ENCODE measurements at regions not wholly inside any gene's neighbourhood (a gene's known extent, or its start where the extent isn't known, plus 50 kb on each side); places are given as distances from the start of the nearest gene placed in this dataset.
"Not testable (repeated sequence)": the region's sequence is repeated elsewhere in the genome, so short reads cannot be mapped to it uniquely, and the experiment has no call there.

- no peak for DNase-seq
Observed at GRCh38 chr2:208939852-208940251, 484.0 kb upstream of the MAP2 start.

GRCh38 chr2:208945719-208946256 lies 478.1 kb upstream of the MAP2 start:
- DNase-seq: no peak

GRCh38 chr2:208948073-208948472 lies 475.8 kb upstream of the MAP2 start:
- DNase-seq: no peak

GRCh38 chr2:208970070-208970469 lies 453.8 kb upstream of the MAP2 start:
- DNase-seq: no peak

- DNase-seq: no peak
Observed at GRCh38 chr2:208977582-208977981, 446.3 kb upstream of the MAP2 start.

- DNase-seq: no peak
Observed at GRCh38 chr2:208978946-208979345, 444.9 kb upstream of the MAP2 start.

GRCh38 chr2:208980321-208980720 lies 443.5 kb upstream of the MAP2 start:
- DNase-seq: no peak

GRCh38 chr2:208982831-208983230 lies 441.0 kb upstream of the MAP2 start:
- no peak for DNase-seq

- DNase-seq: no peak
Observed at GRCh38 chr2:208983486-208983885, 440.4 kb upstream of the MAP2 start.

GRCh38 chr2:208984376-208985090 lies 439.3 kb upstream of the MAP2 start:
- DNase-seq: no peak

- no peak for DNase-seq
Observed at GRCh38 chr2:208985644-208986043, 438.2 kb upstream of the MAP2 start.

GRCh38 chr2:208990716-208991115 lies 433.1 kb upstream of the MAP2 start:
- DNase-seq: no peak

- DNase-seq: no peak
Observed at GRCh38 chr2:208999911-209000310, 423.9 kb upstream of the MAP2 start.

GRCh38 chr2:209002054-209002453 lies 421.8 kb upstream of the MAP2 start:
- no peak for DNase-seq

- DNase-seq: no peak
Observed at GRCh38 chr2:209005371-209005770, 418.5 kb upstream of the MAP2 start.

- no peak for DNase-seq
Observed at GRCh38 chr2:209008636-209009287, 415.1 kb upstream of the MAP2 start.

- not testable (repeated sequence) for DNase-seq
Observed at GRCh38 chr2:209018633-209019032, 405.2 kb upstream of the MAP2 start.

- DNase-seq: no peak
Observed at GRCh38 chr2:209029249-209029648, 394.6 kb upstream of the MAP2 start.

- DNase-seq: no peak
Observed at GRCh38 chr2:209044307-209044706, 379.5 kb upstream of the MAP2 start.

GRCh38 chr2:209046163-209046562 lies 377.7 kb upstream of the MAP2 start:
- no peak for DNase-seq

GRCh38 chr2:209049608-209050007 lies 374.2 kb upstream of the MAP2 start:
- DNase-seq: no peak

- DNase-seq: no peak
Observed at GRCh38 chr2:209062210-209062609, 361.6 kb upstream of the MAP2 start.

- no peak for DNase-seq
Observed at GRCh38 chr2:209070262-209070661, 353.6 kb upstream of the MAP2 start.

GRCh38 chr2:209073151-209073550 lies 350.7 kb upstream of the MAP2 start:
- DNase-seq: no peak

GRCh38 chr2:209074711-209075110 lies 349.1 kb upstream of the MAP2 start:
- no peak for DNase-seq
